Dermis blood vessel endothelial cell (primary cell): ENCODE measurements at regions not wholly inside any gene's neighbourhood (a gene's known extent, or its start where the extent isn't known, plus 50 kb on each side); places are given as distances from the start of the nearest gene placed in this dataset.
"Not testable (repeated sequence)": the region's sequence is repeated elsewhere in the genome, so short reads cannot be mapped to it uniquely, and the experiment has no call there.

ENCODE experiments used
- DNase-seq: peaks from one replicate; pipeline ENCODE4 v3.0.0; 2010

DNA sequence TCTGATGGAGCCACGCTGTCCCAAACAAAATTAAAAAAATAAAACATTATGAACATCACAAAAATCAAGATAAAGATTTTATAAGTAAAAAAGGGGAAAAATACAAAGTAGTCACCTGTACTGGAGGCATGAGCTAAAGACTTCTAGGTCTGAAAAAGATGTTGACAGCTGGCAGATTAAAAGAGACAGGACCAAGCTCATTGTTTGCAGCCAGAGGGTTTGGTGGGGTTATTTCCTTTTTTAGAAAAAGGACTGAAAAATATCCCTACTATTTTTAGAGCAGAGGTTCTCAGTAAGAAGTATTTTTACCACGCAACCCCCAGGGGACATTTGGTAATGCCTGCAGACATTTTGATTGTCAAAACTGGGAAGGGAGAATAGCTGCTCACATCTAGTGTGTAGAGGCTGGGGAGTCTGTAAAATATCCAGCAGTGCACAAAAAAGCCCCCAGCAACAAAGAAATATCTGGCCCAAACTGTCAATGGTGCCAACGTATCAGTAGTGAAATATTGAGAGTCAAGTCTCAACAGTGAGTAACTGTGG, 353.4 kb downstream of the TLE1 start:
- no peak for DNase-seq

GRCh38 chr9:81321551-81321950, 367.8 kb downstream of the TLE1 start:
- DNase-seq: no peak

- DNase-seq: no peak
Measured at GRCh38 chr9:81320909-81321482, 368.4 kb downstream of the TLE1 start.

DNA sequence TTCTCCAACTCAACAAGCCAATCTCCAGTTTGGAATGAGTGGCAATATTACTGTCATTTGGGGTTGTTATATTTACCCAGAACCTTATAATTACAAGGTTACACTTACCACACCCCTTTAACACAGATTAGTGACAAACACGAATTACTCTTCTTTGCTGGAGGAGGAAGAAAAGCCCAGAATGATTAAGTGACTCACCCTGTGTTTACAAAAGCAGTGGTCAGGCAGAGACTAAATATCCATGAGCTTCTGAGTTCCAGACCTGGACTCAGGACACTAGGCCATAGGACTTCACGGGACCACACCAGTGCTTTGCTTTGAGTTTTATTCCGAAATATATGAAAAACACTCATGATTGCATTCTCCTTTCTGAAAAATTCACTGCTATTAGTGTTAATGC, 370.8 kb downstream of the TLE1 start:
- peak; percentile 27 for DNase-seq

GRCh38 chr9:81317939-81318338, 371.4 kb downstream of the TLE1 start:
- DNase-seq: no peak

DNA sequence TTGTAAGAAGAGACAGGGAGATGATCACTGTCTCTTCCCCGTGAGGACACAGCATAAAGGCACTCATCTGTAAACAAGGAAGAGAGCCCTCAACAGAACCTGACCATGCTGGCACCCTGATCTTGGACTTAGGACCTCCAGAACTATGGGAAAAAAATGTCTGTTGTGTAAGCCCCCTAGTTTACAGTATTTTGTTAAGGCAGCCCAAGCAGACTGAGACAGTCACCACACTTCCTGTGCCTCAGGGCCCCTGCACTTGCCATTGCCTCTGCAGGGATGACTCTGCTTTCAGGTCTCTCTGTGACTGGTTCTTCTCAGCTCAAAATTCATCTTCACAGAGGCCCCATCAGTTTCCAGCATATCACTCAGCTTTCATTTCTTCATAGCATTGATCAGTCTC, 372.1 kb downstream of the TLE1 start:
- DNase-seq: no peak

DNA sequence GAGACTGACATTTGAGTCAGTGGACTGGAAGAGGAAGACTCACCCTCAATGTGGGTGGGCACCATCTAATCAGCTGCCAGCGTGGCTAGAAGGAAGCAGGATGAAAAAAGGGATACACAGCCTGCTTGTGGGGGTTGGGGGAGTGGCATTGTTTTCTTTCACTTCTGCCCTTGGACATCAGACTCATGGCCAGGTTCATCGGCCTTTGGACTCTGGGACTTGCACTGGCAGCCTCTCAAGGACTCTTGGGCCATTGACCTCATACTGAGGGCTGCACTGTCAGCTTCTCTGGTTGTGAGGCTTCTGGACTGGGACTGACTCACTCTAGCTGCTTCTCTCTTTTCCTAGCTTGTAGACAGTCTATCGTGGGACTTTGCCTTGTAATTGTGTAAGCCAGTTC, 374.9 kb downstream of the TLE1 start:
- no peak for DNase-seq

DNA sequence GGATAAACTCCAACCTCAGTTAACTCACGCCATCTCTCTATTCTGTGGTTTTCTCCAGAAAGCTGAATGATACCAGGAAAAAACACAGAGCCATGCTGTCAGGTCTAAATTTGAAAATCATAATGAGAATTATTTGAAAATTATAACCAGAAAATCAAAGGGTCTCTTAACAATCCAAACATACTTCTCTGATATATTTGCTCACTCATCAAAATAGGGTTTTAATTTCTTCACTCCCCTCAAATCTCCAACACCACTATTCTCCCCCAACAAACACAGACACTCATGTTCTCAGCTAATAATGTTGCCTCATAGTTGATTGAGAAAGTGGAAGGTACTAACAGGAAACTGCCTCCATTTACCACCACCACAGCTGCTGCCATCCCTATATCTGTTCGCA, 375.5 kb downstream of the TLE1 start:
- no peak for DNase-seq

- peak; percentile 46 for DNase-seq
Measured at GRCh38 chr9:81312346-81312745, 377.0 kb downstream of the TLE1 start.

DNA sequence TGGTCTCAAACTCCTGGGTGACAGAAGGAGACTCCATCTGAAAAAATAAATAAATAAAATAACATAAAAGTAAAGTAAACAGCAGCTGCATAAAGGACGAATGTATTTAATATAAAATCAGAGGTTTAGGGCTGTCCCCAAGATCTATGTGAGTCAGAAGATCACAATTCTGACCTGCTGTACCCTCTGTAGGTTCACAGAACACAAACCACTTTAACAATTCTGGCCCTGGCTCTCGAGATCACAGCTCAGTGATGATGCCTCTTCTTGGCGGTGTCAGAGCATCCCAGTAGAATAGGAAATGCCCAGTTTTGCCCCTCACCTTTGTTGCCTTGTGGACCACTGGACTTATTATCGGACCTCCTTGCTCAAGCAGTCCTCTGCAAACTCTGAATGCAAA, 380.9 kb downstream of the TLE1 start:
- DNase-seq: no peak

DNA sequence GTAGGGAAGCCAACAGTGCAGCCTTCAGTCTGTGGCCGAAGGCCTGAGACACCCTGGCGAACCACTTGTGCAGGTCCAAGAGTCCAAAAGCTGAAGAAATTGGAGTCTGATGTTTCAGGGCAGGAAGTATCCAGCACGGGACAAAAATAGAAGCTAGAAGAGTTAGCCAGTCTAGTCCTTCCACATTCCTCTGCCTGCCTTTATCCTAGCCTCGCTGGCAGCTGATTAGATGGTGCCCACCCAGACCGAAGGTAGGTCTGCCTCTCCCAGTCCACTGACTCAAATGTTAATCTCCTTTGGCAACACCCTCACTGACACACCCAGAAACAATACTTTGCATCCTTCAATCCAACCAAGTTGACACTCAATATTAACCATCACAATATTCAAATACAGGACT, 381.6 kb downstream of the TLE1 start:
- not testable (repeated sequence) for DNase-seq

GRCh38 chr9:81305561-81306182, 383.7 kb downstream of the TLE1 start:
- DNase-seq: no peak

DNA sequence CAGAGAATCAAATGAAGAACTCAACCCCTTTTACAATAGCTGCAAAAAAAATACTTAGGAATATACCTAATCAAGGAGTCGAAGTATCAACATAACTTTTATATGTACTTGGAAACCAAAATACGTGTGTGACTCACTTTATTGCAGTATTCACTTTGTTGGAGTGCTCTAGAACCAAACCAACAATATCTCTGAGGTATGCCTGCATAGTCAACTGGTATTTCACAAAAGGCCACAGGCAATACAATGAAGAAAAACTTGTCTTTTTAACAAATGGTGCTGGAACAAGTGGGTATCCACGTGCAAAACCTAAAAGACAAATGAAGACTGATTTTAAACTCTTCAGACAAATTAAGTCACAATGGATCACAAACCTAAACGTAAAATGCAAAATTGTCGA, 385.7 kb downstream of the TLE1 start:
- DNase-seq: no peak

GRCh38 chr9:81293651-81294050, 395.7 kb downstream of the TLE1 start:
- DNase-seq: no peak

DNA sequence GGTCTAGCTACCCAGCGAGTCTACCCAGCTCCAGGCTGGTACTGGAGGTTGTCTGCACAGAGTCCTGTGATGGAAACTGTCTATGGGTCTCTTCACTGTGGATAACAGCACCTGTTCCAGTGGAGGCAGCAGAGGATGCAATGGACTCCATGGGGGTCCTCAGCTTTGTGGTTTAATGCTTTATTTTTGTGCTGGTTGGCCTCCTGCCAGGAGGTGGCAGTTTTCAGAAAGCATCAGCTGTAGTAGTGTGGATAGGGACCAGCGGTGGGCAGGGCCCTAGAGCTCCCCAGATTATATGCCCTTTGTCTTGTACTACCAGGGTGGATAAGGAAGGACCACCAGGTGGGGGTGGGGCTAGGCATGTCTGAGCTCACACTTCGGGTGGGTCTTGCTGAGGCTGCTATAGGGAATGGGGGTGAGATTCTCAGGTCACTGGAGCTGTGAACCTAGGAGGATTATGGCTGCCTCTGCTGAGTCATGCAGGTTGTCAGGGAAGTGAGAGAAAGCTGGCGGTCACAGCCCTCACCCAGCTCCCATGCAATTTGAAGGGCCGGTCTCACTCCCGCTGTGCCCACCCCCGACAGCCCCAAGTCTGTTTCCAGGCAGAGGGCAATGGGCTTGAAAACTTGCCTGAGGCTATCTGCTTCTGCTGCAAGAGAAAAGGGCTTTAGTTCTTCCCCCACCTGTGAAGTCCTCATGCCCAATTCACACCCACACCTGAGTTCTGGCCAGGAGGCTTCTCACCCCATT, 397.1 kb downstream of the TLE1 start:
- DNase-seq: no peak

- DNase-seq: no peak
Measured at GRCh38 chr9:81289622-81290021, 399.7 kb downstream of the TLE1 start.

DNA sequence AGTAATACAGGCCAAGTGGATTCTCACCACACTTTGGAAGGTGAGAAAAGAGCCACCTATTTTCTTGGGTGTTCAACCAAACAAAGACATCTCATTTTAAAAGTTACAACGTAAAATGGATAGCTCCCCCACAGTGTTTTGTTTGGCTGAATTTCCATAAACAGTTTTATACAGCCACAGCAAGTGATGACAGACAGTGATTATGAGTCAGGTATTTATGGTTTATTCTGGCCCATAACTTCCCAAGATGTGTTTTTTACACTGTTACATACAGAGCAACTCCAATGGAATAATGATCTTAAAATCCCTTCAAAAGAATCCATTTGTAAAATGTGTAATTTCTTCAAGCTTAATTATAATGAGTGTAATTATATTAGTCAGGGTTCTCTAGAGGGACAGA, 421.3 kb downstream of the TLE1 start:
- no peak for DNase-seq

DNA sequence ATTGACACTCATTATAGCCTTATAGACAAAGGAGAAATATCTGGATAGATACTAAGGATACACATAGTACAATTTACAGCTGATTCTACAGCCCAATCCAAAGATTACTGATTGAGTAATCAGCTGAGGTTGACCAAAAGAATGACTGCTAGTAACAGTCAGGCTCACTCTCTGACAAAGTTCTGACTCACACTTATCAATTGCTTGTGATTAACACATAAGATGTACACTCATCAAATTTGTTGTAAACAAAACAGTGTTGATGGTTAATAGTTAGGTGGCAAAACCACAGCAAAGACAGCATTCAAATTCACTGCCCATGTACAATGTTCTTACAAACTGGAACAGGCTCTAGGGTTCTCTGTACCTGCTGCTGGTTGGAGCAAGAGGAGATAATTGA, 422.7 kb downstream of the TLE1 start:
- no peak for DNase-seq

GRCh38 chr9:81266086-81266485, 423.3 kb downstream of the TLE1 start:
- DNase-seq: no peak

DNA sequence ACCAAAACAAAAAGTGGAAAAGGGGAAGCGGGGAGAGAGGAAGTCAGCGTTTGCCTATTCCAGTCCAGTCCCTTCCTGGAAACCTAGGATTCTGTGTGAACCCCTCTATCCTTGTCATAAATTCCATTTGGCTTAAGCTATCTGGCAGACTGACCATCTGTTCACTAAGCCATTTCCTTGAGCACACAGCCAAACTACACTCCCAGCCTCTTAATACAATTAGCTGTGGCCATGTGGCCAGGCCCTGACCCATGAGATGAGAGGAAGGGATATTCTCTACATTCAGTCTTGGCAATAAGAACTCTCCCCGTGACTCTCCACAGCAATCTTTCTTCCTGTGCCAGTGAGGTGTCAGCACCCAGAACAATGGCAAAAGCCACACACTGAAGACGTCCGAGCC, 424.8 kb downstream of the TLE1 start:
- DNase-seq: peak; percentile 66

GRCh38 chr9:81259896-81260295, 429.5 kb downstream of the TLE1 start:
- no peak for DNase-seq

DNA sequence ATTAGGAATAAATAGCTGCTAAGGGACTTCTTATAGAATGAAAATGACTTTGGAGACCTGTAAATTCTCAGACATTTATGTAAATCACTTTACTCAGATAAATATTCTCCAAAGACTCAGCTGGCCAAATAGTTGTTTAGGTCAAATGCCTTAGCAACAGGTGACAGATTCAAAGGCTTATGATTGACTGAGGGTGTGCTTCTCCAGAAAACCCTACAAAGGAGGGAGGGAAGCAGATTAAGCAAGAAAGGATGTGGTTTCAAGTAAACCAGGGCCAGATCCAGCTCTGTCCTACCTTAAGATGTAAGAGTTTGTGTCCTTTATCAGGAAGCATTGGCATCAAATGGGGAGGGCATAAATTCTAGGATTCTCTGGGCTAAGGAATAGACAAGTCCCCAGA, 433.0 kb downstream of the TLE1 start:
- DNase-seq: no peak

- no peak for DNase-seq
Measured at GRCh38 chr9:81250606-81251005, 438.7 kb downstream of the TLE1 start.

DNA sequence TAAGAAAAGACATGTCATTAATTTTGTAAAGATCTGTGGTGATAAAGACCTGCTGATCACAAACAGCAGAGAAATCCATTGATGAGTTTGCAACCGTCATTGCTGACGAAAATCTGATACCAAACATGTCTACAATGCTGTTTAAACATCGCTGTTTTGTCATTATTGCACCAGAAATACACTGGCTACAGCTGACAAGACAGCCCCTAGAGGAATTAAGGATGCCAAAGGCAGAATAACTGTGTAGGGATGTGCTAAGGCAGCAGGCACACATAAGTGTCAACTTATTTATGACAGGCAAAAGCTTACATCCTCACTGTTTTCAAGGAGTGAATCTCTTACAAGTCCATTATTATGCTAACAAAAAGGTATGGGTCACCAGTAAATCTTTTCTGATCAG, 439.3 kb downstream of the TLE1 start:
- DNase-seq: no peak
